ENCODE measurements at regions not wholly inside any gene's neighbourhood (a gene's known extent, or its start where the extent isn't known, plus 50 kb on each side); places are given as distances from the start of the nearest gene placed in this dataset.

DNA sequence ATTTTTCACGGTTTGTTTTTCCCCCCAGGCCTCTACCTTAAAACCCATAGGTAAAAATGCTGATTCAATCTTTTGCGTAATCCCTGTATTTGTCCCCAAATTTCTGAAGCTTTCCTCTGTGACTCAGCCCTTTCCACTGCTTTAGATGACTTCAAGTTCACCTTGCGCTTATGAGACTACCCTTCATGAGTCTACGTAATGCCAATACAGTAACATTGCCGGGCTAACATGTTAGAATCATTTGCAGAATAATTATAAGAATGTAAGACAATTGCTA lies 283.0 kb downstream of the TMX3 start:
- TF ChIP-seq TEAD4 (IDR thresholded peaks at IDR 0.05) = no peak
- no peak for TF ChIP-seq FOXM1 (IDR thresholded peaks at IDR 0.05; ENCODE audit: borderline replicate concordance, low read depth)
- no peak for TF ChIP-seq EP300 (IDR thresholded peaks at IDR 0.05; ENCODE audit: borderline replicate concordance)
- TF ChIP-seq RAD21 (IDR thresholded peaks at IDR 0.05; ENCODE audit: low read depth) = no peak
- TF ChIP-seq, protein P1, sequence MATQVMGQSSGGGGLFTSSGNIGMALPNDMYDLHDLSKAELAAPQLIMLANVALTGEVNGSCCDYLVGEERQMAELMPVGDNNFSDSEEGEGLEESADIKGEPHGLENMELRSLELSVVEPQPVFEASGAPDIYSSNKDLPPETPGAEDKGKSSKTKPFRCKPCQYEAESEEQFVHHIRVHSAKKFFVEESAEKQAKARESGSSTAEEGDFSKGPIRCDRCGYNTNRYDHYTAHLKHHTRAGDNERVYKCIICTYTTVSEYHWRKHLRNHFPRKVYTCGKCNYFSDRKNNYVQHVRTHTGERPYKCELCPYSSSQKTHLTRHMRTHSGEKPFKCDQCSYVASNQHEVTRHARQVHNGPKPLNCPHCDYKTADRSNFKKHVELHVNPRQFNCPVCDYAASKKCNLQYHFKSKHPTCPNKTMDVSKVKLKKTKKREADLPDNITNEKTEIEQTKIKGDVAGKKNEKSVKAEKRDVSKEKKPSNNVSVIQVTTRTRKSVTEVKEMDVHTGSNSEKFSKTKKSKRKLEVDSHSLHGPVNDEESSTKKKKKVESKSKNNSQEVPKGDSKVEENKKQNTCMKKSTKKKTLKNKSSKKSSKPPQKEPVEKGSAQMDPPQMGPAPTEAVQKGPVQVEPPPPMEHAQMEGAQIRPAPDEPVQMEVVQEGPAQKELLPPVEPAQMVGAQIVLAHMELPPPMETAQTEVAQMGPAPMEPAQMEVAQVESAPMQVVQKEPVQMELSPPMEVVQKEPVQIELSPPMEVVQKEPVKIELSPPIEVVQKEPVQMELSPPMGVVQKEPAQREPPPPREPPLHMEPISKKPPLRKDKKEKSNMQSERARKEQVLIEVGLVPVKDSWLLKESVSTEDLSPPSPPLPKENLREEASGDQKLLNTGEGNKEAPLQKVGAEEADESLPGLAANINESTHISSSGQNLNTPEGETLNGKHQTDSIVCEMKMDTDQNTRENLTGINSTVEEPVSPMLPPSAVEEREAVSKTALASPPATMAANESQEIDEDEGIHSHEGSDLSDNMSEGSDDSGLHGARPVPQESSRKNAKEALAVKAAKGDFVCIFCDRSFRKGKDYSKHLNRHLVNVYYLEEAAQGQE (IDR thresholded peaks at IDR 0.05; ENCODE audit: low read depth) = no peak
- TF ChIP-seq, protein P2, sequence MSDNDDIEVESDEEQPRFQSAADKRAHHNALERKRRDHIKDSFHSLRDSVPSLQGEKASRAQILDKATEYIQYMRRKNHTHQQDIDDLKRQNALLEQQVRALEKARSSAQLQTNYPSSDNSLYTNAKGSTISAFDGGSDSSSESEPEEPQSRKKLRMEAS (IDR thresholded peaks at IDR 0.05) = no peak
- no peak for TF ChIP-seq EGR1 (IDR thresholded peaks at IDR 0.05)
- no peak for TF ChIP-seq TAF1 (IDR thresholded peaks at IDR 0.05; ENCODE audit: low read depth)
- TF ChIP-seq YY1 (IDR thresholded peaks at IDR 0.05; ENCODE audit: low read depth) = no peak
- TF ChIP-seq, protein P3, sequence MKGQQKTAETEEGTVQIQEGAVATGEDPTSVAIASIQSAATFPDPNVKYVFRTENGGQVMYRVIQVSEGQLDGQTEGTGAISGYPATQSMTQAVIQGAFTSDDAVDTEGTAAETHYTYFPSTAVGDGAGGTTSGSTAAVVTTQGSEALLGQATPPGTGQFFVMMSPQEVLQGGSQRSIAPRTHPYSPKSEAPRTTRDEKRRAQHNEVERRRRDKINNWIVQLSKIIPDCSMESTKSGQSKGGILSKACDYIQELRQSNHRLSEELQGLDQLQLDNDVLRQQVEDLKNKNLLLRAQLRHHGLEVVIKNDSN (IDR thresholded peaks at IDR 0.05) = no peak
- no peak for TF ChIP-seq ZBTB7A (IDR thresholded peaks at IDR 0.05; ENCODE audit: low read depth)
- no peak for TF ChIP-seq CEBPB (IDR thresholded peaks at IDR 0.05)
- no peak for TF ChIP-seq NFIC (IDR thresholded peaks at IDR 0.05)
- no peak for TF ChIP-seq TCF12 (IDR thresholded peaks at IDR 0.05; ENCODE audit: low read depth)
- TF ChIP-seq CREB1 (IDR thresholded peaks at IDR 0.05; ENCODE audit: low read depth) = no peak

DNA sequence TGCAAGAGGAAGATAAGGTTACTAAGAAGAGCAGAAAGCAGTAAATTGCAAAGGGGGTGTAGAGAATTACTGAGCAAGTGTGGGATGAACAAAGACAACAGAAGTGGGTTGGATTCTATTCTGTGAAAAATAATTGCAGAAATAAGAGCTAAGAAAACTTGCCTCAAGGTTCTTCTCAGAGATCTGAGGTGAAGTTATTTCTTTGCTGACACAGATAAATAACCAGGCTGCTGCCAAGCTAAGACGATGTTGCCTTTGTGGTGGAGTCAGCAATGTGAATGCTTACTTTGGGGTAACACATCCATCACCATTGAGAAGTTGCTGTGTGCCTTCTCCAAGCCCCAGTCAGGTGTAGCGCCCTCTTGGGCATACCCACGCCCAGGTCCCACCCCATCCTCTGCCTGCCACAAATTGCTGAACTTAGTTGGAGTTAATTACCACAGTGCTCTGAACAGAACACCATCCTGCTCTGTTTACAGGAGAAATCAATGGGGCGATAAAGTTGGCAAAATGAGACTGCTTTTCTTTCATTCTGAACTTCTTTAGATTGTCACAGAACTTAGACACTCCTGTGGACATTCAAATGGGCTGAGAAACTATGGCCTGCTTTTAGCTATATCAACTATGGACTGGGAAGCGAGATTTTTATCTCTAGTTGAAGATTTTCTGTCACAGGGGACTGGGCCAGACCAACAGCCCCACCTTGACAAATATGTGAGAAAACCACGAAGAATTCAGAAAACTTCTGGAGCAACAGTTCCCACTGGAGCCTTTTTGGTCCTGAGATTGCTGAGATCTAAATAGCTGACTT lies 283.6 kb downstream of the TMX3 start:
- no peak for TF ChIP-seq YY1 (IDR thresholded peaks at IDR 0.05; ENCODE audit: low read depth)
- no peak for TF ChIP-seq ZBTB7A (IDR thresholded peaks at IDR 0.05; ENCODE audit: low read depth)
- TF ChIP-seq CREB1 (IDR thresholded peaks at IDR 0.05; ENCODE audit: low read depth) = no peak
- no peak for TF ChIP-seq TCF12 (IDR thresholded peaks at IDR 0.05; ENCODE audit: low read depth)
- TF ChIP-seq CEBPB (IDR thresholded peaks at IDR 0.05) = no peak
- TF ChIP-seq, protein P1 (IDR thresholded peaks at IDR 0.05; ENCODE audit: low read depth) = no peak
- TF ChIP-seq FOXM1 (IDR thresholded peaks at IDR 0.05; ENCODE audit: borderline replicate concordance, low read depth) = no peak
- TF ChIP-seq, protein P3 (IDR thresholded peaks at IDR 0.05) = no peak
- TF ChIP-seq, protein P2 (IDR thresholded peaks at IDR 0.05) = no peak

DNA sequence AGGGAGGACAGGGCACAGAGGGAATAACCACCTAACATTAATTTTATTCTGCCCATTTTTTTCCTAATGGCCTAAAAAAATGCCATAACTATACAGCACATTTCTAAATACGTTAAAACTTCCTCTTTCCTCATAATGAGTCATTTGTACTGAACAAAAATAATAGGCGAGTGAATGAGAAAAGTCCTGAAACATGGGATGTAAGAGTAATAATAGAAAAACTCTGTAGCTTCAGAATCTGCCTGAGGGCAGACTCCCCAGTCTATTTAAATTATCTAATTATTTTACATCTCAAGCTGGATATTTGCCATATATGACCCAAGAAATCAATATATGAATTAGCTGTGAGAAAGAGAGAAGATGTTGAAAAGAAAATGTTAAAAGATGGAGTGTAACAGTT lies 285.1 kb downstream of the TMX3 start:
- TF ChIP-seq TEAD4 (IDR thresholded peaks at IDR 0.05) = no peak
- no peak for TF ChIP-seq NFIC (IDR thresholded peaks at IDR 0.05)
- no peak for TF ChIP-seq FOXM1 (IDR thresholded peaks at IDR 0.05; ENCODE audit: borderline replicate concordance, low read depth)
- no peak for TF ChIP-seq EGR1 (IDR thresholded peaks at IDR 0.05)
- no peak for TF ChIP-seq EP300 (IDR thresholded peaks at IDR 0.05; ENCODE audit: borderline replicate concordance)
- no peak for TF ChIP-seq CREB1 (IDR thresholded peaks at IDR 0.05; ENCODE audit: low read depth)
- TF ChIP-seq RAD21 (IDR thresholded peaks at IDR 0.05; ENCODE audit: low read depth) = no peak
- TF ChIP-seq, protein P3 (IDR thresholded peaks at IDR 0.05) = no peak
- TF ChIP-seq, protein P1 (IDR thresholded peaks at IDR 0.05; ENCODE audit: low read depth) = no peak
- no peak for TF ChIP-seq CEBPB (IDR thresholded peaks at IDR 0.05)
- TF ChIP-seq, protein P2 (IDR thresholded peaks at IDR 0.05) = no peak
- TF ChIP-seq YY1 (IDR thresholded peaks at IDR 0.05; ENCODE audit: low read depth) = no peak
- no peak for TF ChIP-seq TCF12 (IDR thresholded peaks at IDR 0.05; ENCODE audit: low read depth)
- TF ChIP-seq ZBTB7A (IDR thresholded peaks at IDR 0.05; ENCODE audit: low read depth) = no peak
- TF ChIP-seq TAF1 (IDR thresholded peaks at IDR 0.05; ENCODE audit: low read depth) = no peak

Measured in Ishikawa (cell line).